ENCODE measurements at regions not wholly inside any gene's neighbourhood (a gene's known extent, or its start where the extent isn't known, plus 50 kb on each side); places are given as distances from the start of the nearest gene placed in this dataset.

GRCh38 chr14:38737686-38738407 is 365.2 kb downstream of the SEC23A start (continued):
- TF ChIP-seq, protein P1, sequence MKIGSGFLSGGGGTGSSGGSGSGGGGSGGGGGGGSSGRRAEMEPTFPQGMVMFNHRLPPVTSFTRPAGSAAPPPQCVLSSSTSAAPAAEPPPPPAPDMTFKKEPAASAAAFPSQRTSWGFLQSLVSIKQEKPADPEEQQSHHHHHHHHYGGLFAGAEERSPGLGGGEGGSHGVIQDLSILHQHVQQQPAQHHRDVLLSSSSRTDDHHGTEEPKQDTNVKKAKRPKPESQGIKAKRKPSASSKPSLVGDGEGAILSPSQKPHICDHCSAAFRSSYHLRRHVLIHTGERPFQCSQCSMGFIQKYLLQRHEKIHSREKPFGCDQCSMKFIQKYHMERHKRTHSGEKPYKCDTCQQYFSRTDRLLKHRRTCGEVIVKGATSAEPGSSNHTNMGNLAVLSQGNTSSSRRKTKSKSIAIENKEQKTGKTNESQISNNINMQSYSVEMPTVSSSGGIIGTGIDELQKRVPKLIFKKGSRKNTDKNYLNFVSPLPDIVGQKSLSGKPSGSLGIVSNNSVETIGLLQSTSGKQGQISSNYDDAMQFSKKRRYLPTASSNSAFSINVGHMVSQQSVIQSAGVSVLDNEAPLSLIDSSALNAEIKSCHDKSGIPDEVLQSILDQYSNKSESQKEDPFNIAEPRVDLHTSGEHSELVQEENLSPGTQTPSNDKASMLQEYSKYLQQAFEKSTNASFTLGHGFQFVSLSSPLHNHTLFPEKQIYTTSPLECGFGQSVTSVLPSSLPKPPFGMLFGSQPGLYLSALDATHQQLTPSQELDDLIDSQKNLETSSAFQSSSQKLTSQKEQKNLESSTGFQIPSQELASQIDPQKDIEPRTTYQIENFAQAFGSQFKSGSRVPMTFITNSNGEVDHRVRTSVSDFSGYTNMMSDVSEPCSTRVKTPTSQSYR (CRISPR knock-in tag; IDR thresholded peaks at IDR 0.05): no peak
- TF ChIP-seq NR1H2 (CRISPR knock-in tag; IDR thresholded peaks at IDR 0.05) (no peak), ZNF671 (CRISPR knock-in tag; IDR thresholded peaks at IDR 0.05) (no peak)

DNA sequence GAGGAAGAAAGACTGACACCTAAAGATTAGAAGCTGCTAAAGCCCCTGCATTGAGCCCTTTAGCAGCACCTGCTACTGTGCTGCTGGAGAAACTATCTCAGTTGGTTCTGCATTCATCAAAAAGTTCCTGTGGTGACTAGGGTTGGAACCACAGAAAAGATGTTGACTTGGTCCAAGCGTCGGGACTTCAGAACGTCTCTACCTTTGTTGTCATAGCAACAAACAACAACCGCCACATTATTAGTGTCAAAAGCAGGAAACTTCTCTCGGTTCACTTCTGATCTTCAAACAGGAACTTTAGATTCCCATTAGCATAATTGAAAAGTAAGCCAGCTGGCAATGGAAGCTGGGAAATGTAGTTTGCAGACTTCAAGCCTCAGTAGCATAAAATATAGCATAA is 368.0 kb downstream of the SEC23A start:
- no peak for ATAC-seq
- H3K9me3 Mint-ChIP-seq: peaks cover 15% of the 10 kb centered on the region
- no peak overlapping the region for H3K4me3 Mint-ChIP-seq
- H3K27me3 Mint-ChIP-seq (ENCODE audit: low read depth): no peaks in the 10 kb centered on the region; the same call in none of the 2 replicates
- no peaks in the 10 kb centered on the region for H3K4me1 Mint-ChIP-seq
- no peak overlapping the region for H3K27ac Mint-ChIP-seq
- H3K36me3 Mint-ChIP-seq: no peaks in the 10 kb centered on the region
- no peak for TF ChIP-seq HMGA2 (CRISPR knock-in tag; IDR thresholded peaks at IDR 0.05)
- no peak for TF ChIP-seq FOXJ3 (CRISPR knock-in tag; IDR thresholded peaks at IDR 0.05; ENCODE audit: borderline replicate concordance)
- TF ChIP-seq CREM (CRISPR knock-in tag; IDR thresholded peaks at IDR 0.05): no peak
- ChIA-PET POLR2A (no interaction called here), CTCF (no interaction called here)
- no peak for DNase-seq (ENCODE audit: low spot score)

DNA sequence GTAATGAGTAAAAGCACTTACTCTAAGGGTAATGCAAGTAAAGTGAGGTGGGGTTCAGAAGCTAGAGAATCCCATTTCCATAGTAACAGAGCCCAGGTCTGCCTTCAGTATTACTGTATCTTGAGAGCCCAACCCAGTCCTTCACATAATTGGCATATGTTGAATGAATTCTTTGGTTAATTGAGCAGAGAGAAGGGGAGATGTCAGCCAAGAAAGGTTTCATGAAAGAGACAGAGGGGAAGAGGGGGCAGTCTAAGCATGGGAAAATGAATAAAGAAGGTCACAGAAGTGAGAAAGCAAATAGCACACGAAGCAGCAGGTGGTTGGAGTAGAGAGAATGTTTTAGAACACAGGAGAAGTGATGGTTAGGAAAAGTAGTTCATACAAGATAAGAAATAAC is 371.1 kb downstream of the SEC23A start:
- H3K36me3 Mint-ChIP-seq: no peaks in the 10 kb centered on the region
- CTCF ChIA-PET: no interaction called here
- no peak overlapping the region for H3K4me3 Mint-ChIP-seq
- ATAC-seq (no peak), DNase-seq (ENCODE audit: low spot score) (no peak)
- peaks cover 20% of the 10 kb centered on the region for H3K9me3 Mint-ChIP-seq
- H3K27ac Mint-ChIP-seq: no peak overlapping the region
- peaks cover 3% of the 10 kb centered on the region for H3K27me3 Mint-ChIP-seq (ENCODE audit: low read depth)
- POLR2A ChIA-PET: no interaction called here
- no peaks in the 10 kb centered on the region for H3K4me1 Mint-ChIP-seq
- TF ChIP-seq AR (CRISPR knock-in tag; IDR thresholded peaks at IDR 0.05) (no peak), RELA (CRISPR knock-in tag; IDR thresholded peaks at IDR 0.05; ENCODE audit: borderline replicate concordance) (no peak), PRRX2 (CRISPR knock-in tag; IDR thresholded peaks at IDR 0.05) (no peak), GRHL2 (CRISPR knock-in tag; IDR thresholded peaks at IDR 0.05; ENCODE audit: insufficient replicate concordance, severe bottlenecking) (no peak), TEAD1 (CRISPR knock-in tag; IDR thresholded peaks at IDR 0.05) (no peak), E2F1 (CRISPR knock-in tag; IDR thresholded peaks at IDR 0.05) (no peak), IRF2 (CRISPR knock-in tag; IDR thresholded peaks at IDR 0.05; ENCODE audit: borderline replicate concordance, low read depth) (no peak), ARID4B (CRISPR knock-in tag; IDR thresholded peaks at IDR 0.05; ENCODE audit: borderline replicate concordance) (no peak), RORB (CRISPR knock-in tag; IDR thresholded peaks at IDR 0.05) (no peak), NR3C1 (CRISPR knock-in tag; conservative IDR thresholded peaks at IDR 0.05; ENCODE audit: low read depth) (no peak), ZNF138 (CRISPR knock-in tag; conservative IDR thresholded peaks at IDR 0.05) (no peak), ZNF317 (CRISPR knock-in tag; IDR thresholded peaks at IDR 0.05; ENCODE audit: borderline replicate concordance, low read depth) (no peak), FOXK1 (CRISPR knock-in tag; IDR thresholded peaks at IDR 0.05) (no peak), MAX (CRISPR knock-in tag; IDR thresholded peaks at IDR 0.05) (no peak)
- TF ChIP-seq, protein P2, sequence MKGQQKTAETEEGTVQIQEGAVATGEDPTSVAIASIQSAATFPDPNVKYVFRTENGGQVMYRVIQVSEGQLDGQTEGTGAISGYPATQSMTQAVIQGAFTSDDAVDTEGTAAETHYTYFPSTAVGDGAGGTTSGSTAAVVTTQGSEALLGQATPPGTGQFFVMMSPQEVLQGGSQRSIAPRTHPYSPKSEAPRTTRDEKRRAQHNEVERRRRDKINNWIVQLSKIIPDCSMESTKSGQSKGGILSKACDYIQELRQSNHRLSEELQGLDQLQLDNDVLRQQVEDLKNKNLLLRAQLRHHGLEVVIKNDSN (CRISPR knock-in tag; IDR thresholded peaks at IDR 0.05): no peak

Data from WTC11 (cell line).